ENCODE measurements at regions not wholly inside any gene's neighbourhood (a gene's known extent, or its start where the extent isn't known, plus 50 kb on each side); places are given as distances from the start of the nearest gene placed in this dataset.

- no peak for FAIRE-seq
- no peak for ATAC-seq
- Histone ChIP-seq H3K9ac (ENCODE audit: control insufficient read depth, insufficient read depth, low read length) (no peak overlapping the region), H3K4me2 (ENCODE audit: control insufficient read depth, insufficient read depth) (no peak overlapping the region), H3K4me1 (ENCODE audit: control insufficient read depth, insufficient read depth, low read length) (no peaks in the 10 kb centered on the region; the same call in 1 of the 2 replicates), H3K4me3 (no peak overlapping the region), H3K27me3 (replicated peaks in 1 of 2; ENCODE audit: control insufficient read depth in 2 of 2, insufficient read depth in 2 of 2, low read length in 1 of 2) (no peaks in the 10 kb centered on the region), H3K27ac (ENCODE audit: control insufficient read depth, insufficient read depth) (no peak overlapping the region), H4K20me1 (ENCODE audit: control insufficient read depth, insufficient read depth) (no peaks in the 10 kb centered on the region), H2AFZ (ENCODE audit: control insufficient read depth, low read depth, low read length) (no peak overlapping the region), H3K36me3 (ENCODE audit: control insufficient read depth in 2 of 2, insufficient read depth in 2 of 2, low read length in 1 of 2) (no peaks in the 10 kb centered on the region), H3K79me2 (ENCODE audit: control insufficient read depth, insufficient read depth, low read length) (no peaks in the 10 kb centered on the region), H3K9me3 (replicated peaks; ENCODE audit: control insufficient read depth, insufficient read depth, low read length) (no peaks in the 10 kb centered on the region)
- in situ Hi-C loops (cut with MboI) = no loop called here
- POLR2A ChIA-PET = no interaction called here
- 59% methylated on average over 1 of the region's 1 CpG for WGBS (ENCODE audit: insufficient coverage, insufficient replicate concordance, low lambda C conversion rate, missing lambda C conversion rate)
- no peak for DNase-seq (ENCODE audit: low read depth, low spot score)
- intact Hi-C loops (cut with micrococcal nuclease; ENCODE audit: unreplicated experiment) = no loop called here
- CTCF ChIA-PET = interaction anchor here (0.7 kb wide), 1 partner anchor 15 kb away, joined by 3 read pairs; no protein-coding TSS in a partner anchor
- no TSS peak for BruUV-seq (replicated peaks)
- SMC1A ChIA-PET (ENCODE audit: uncharacterized antibody, unreplicated experiment) = no interaction called here
- RAD21 ChIA-PET (ENCODE audit: unreplicated experiment) = no interaction called here
- TF ChIP-seq ASH2L (IDR thresholded peaks at IDR 0.05; ENCODE audit: borderline replicate concordance, low read depth) = no peak
- no peak for TF ChIP-seq BMI1 (IDR thresholded peaks at IDR 0.05; ENCODE audit: borderline replicate concordance)
- no peak for TF ChIP-seq CTCF (IDR thresholded peaks at IDR 0.05 in 2 of 3, conservative IDR thresholded peaks at IDR 0.05 in 1 of 3; ENCODE audit: control insufficient read depth in 2 of 3, extremely low read depth in 1 of 3, insufficient read depth in 1 of 3, low read depth in 3 of 3, low read length in 3 of 3)
- no peak for TF ChIP-seq USF1 (IDR thresholded peaks at IDR 0.05; ENCODE audit: borderline replicate concordance, extremely low read length, insufficient read depth, low read depth, low read length)
- no peak for TF ChIP-seq CUX1 (IDR thresholded peaks at IDR 0.05; ENCODE audit: insufficient replicate concordance, low read depth, low read length)
- no peak for TF ChIP-seq PRDM15 (CRISPR knock-in tag; IDR thresholded peaks at IDR 0.05)
Observed at GRCh38 chr1:199724049-199724448, 303.5 kb upstream of the NR5A2 start.
